IPS DF 19.7 (cell line): ENCODE measurements at regions not wholly inside any gene's neighbourhood (a gene's known extent, or its start where the extent isn't known, plus 50 kb on each side); places are given as distances from the start of the nearest gene placed in this dataset.
"Not testable (repeated sequence)": the region's sequence is repeated elsewhere in the genome, so short reads cannot be mapped to it uniquely, and the experiment has no call there.

Source experiments
- DNase-seq: peaks from one replicate; pipeline ENCODE4 v3.0.0-alpha.2; 2013; ENCODE audit warnings: low read depth, low spot score

DNA sequence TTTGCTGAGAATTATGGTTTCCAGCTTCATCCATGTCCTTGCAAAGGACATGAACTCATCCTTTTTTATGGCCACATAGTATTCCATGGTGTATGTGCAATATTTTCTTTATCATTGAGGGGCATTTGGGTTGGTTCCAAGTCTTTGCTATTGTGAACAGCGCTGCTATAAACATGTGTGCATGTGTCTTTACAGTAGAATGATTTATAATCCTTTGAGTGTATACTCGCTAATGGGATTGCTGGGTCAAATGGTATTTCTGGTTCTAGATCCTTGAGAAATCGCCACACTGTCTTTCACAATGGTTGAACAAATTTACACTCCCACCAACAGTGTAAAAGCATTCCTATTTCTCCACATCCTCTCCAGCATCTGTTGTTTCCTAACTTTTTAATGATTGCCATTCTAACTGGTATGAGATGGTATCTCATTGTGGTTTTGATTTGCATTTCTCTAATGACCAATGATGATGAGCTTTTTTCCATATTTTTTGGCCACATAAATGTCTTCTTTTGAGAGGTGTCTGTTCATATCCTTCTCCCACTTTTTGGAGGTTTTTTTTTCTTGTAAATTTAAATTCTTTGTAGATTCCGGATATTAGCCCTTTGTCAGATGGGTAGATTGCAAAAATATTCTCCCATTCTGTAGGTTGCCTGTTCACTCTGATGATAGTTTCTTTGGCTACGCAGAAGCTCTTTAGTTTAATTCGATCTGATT lies 180.1 kb downstream of the PLPPR4 start:
- not testable (repeated sequence) for DNase-seq

DNA sequence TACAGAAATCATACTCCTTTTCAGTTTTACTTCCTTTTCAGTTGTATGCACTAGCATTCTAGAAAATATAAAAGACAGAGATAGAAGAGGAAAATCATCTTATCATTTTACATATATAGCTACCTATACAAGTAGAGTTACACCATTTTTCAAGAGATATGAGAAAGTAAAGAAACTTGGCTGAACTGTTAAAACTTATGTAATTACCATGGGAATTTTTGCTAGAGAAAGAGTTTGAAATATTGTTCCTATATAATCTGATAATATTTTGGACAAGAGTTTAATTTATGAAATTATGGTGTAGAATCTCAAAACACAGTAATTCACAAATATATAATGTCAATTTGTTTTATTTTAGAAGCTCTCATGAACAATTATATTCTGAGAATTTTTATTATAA lies 180.8 kb downstream of the PLPPR4 start:
- DNase-seq, result no peak

DNA sequence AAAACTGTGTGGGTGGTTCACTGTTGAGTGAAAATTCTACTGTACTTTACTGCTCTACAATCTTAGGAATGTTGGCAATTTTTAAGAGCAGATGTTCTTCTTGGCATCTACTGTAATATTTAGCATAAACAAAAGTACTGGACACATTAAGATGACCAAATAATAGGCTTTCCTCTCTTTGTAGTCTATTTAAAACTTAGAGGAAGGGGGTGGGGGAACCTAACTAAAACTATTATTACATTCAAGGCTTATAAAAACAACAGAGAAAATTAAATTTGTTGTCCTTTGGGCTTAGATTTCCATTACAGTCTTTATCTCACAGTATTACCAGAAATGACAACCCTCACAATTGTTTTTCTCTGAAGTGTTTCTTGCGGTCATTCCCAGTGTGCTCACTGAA lies 181.2 kb downstream of the PLPPR4 start:
- no peak for DNase-seq

DNA sequence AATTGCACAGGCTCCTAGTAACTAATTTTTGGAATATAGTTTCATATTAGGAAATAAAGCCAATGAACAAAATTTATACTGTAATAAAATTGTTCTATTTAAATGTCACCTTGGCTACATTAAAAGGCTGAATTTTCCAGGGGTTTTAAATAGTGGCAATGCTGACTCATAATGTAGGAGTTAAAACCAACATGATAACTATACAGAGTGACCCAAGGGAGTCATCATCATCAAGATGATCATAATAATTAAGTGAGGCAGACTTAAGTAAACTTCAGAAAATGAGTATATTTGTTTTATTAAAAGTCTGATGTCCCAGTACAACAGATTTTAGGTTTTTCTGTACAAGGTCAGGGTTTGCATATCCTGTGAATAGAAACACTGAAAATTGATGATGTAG lies 183.4 kb downstream of the PLPPR4 start:
- no peak for DNase-seq

DNA sequence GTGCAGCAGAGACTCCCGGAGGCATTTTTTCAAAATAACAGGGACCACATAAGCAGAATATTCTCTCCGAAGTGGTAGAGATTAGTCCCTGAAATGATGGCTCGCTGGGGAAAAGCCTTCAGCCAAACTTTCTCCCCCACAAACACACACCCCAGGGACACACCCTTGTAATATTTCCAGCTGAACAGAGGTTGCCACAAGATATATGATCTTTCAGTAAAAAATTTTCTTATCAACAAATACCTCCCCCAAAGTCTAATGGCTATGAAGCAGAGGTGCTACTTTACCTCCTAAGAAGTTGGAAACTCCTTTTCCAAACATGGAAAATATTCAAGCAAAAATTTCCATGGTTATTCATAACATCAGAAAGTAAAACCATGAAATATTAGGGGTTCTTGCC lies 190.2 kb upstream of the PALMD start:
- DNase-seq, result no peak

DNA sequence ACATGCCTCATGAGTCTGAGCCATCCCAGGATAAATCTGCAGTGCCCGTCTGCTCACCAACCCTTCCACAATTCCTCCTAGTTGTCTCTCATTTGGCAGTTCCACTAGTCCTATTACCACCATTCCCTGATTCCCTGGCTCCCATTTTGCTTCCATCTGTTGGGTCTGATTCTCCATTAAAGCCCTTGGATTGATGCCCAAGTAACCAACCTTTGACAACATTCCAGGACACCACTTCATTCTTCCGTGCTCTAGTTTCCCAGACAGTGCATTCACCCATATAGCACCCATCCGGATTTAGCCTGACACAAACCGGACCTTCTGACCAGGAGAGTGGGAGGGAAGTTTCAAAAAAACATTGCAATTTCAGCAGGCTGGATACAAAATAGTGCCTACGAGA lies 189.4 kb upstream of the PALMD start:
- no peak for DNase-seq

DNA sequence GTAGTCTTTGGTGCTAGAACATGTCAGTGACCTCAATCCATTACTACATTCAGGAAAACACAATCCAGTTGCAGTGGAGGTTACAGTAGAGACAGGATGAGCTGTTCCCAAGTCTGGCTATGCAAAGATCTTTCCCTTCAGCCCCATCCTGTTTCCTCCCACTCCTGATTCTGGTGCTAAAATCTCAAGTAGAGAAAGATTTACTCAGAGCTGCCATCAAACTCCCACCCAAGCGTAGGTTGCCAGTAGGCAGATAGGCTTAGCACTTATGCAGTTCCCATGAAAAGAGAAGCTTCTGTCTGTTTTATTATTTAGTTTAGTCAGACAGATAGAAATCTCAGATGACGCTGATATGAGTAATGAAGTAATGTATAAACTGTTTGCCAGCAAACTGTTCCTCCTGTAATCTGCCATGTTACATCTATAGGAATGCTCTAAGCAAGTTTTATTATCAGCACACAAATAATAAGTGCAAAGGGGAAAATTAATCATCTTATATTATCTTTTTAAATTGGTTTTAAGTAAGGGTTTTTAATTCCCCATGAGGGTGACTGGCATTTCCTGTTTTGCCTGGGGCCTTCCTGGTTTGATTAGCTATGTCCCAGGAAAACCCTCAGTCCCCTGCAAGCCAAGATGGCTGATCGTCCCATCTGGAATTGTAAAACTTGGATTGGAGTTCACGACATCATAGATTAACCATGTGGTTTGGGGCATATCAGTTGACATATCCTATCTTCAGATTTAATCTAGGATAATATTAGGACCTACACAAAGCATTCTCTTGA lies 188.3 kb upstream of the PALMD start:
- DNase-seq, result no peak

DNA sequence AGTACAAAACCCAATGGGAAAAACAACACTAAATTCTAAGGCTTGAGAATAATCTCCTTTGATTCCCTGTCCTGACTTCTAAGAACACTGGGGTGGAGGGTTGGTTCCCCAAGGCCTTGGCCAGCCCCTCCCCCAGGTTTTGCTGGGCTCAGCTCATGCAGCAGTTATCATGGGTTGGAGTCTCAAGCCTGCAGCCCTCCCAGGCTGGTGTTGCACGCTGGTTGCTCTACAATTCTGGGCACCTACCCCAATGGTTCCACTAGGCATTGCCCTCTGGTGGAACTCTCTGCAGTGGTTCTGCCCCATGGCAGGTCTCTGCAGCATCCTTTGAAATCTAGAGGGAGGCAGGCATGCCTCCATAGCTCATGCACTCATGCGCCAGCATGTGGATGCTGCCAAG lies 184.4 kb upstream of the PALMD start:
- DNase-seq, result no peak

DNA sequence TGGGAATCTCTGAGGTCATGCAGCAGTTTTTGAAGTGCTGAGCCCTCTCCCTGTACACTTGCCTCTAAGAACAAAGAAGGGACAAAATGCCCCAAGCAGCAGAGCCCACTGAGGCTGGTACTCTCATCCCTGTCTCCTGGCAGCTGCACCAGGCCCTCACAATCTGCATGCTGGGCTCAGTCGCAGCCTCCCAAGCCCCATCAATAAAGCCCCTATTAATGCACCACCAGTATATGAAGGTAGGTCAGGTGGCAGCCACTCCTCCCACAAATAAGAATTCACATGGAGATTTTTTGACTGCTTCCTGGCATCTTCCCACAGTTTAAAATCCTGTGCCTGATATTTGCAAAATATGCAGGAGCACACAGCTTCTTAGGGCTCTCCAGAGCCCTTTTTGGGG lies 181.2 kb upstream of the PALMD start:
- DNase-seq, result no peak

DNA sequence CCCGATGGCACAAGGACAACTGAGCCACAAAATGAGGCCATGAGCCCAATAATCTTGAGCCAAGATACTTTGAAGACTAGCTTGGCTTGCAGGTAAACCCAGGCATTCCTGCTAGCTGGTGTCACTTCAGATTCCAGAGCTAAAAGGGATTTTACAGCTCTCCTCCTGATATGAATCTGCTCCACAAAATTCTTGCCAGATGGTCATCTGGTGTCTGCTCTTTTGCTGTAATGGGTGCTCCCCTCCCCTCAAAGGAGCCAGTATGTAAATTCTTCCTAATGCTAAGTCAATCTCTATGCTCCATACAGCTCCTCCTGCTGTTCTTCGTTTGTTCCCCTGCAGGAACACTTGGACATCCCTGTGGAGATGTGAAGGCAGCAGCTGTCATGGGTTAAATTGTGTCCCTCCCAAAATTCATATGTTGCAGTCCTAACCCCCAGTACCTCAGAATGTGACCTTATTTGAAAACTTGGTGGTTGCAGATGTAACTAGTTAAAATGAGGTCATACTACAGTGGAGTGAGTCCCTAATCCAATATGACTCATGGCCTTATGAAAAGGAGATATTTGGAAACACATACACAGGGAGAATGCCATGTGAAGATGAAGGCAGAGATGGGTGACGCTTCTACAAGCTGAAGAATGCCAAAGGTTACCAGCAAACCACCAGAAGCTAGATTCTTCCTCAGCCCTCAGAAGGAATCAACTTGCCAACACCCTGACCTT lies 180.6 kb upstream of the PALMD start:
- no peak for DNase-seq

DNA sequence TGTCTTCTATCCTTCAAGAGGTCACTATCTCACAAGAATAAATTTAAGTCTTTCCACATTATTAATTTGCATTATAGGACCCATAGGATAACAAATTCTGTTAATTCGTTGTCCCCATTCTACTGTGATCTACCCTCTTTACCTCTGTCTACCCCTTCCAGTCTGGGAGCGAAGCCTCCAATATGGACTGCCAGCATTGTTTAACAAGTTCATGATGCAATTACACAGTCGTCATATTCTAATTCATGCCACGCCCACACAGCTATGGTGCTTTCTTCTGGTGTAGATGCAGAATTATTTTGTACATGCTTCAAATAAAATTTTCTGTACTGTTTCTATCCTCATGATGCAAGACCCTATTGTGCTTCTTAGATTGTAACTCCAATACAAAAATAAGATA lies 178.3 kb upstream of the PALMD start:
- no peak for DNase-seq

DNA sequence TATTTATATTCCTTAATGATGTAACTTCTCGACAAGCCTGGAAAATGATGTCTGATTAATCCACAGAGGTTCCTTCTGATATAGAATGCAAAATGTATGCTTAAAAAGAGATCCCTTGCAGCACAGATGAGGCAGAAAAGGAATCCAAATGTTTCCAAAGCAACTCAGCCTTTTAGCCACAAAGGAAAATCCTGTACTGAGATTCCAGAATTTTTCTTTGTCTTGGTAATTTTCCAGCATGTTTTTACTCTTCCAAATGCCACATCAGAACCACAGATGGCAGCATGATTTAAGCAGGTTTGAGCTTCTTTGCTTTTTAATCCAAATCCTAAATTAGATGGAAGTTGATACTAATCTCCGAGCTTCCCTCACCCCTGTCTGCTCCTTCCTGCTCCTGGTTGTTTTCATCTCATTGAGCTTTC lies 176.4 kb upstream of the PALMD start:
- no peak for DNase-seq

DNA sequence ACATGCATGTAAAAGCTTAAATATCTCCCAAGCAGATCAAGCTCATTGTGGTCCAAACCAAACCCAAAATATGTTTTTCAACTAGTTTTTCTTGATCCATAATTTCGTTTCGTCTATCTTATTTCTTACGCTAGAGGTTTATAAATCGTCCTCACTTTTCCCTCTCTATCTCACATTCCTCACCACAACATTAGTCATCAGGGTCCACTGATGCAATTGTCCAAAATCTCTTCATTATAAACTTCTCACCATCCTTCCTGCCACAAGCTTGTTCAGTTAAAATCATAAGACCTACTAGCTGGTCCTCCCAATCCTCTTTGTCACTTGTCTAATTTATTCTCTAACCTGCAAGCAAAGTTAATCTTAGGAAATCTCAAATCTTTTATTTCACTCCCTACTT lies 173.0 kb upstream of the PALMD start:
- DNase-seq, result no peak

DNA sequence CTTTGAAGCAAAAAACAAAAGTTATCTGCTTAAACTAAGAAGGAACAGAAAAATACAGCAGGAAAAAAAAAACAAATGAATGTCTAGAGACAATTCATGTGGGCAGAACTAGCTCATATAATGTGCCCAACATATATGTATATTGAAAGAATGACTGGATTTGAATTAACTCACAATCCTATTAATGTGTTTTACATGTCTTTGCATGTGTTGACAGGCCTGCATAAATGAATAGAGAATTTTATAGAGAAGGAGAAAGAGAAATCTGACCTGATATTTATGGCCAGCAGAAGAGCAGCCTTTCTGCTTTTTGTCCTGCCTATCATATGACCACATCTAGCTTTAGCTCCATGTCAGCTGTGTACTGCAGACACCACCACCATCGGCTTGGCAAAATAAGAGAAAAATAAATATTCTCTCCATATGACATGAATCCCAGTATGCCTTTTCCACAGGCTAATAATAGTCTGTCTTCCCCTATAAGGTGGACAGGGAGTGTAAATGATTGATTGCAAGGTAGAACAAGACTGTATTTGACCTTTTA lies 171.5 kb upstream of the PALMD start:
- DNase-seq, result no peak

DNA sequence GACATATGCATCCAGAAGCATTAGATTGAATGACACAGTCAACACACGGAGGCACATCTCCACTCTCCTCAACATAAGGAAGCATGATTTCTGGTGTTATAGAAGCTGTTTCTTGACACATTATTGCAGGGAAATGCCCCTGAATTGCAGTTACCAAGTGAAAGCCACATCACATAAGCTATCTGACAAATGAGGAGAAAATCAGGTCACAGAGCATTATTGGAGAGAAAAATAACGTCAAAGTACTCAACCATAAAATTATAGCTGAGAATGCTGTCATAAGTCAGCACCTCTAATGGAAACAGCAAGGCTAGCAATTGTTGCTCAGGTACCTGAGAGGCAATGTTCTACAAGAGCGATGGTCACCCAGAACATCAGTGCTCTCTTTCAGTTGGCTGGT lies 169.9 kb upstream of the PALMD start:
- no peak for DNase-seq

DNA sequence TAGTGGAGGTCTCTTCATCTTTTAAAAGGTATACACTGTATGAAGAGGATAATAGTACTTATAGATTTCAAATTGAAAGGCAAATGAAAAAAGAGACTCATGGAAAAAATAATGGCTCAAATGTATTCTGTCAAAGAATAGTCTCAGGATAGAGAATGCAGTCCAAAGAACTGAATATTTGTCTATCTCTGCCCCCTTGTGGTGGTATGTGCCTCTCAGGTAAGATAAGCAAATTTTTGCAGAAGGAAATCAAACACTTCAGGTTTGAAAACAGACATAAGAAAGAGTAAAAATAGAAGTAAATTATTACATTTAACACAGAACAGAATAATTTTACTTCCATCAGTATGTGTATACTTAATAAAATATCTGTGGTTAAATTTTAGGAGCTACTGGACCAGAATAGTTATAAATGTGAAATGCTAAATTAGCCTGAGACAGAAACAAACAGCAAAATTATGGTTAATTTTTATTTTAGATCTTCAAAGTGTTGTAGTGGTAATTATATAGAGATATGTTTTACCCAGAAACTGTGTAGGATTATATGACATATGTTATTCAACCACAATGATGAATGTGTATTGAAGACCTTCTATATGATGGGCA lies 164.4 kb upstream of the PALMD start:
- peak; percentile 17 for DNase-seq

DNA sequence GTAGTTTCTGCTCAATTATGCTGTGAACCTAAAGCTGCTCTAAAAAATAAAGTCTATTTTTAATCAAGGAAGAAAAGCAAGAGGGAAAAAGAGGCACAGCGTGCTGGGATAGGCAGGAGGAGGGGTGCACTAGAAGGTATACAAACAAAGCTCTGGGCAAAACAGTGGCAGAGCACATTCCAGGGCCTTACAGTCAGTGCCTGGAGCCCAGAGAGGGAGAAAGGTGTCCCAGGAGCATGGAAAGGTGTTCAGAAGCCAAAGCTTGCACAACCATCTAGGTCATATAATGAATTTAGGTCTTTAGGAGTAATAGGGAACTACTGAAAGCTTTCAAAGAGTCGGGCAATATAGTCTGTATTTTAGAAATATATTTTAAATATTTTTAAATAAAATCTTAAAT lies 163.6 kb upstream of the PALMD start:
- DNase-seq, result no peak

DNA sequence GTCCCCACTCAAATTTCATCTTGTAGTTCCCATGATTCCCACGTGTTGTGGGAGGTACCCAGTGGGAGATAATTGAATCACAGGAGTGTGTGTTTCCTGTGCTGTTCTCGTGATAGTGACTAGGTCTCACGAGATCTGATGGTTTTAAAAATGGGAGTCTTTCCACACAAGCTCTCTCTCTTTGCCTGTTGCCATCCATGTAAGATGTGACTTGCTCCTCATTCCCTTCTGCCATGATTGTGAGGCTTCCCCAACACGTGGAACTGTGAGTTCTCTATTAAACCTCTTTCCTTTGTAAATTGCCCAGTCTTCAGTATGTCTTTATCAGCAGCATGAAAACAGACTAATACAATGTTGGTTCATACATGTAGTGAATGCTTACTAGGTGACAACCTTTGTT lies 163.2 kb upstream of the PALMD start:
- no peak for DNase-seq

DNA sequence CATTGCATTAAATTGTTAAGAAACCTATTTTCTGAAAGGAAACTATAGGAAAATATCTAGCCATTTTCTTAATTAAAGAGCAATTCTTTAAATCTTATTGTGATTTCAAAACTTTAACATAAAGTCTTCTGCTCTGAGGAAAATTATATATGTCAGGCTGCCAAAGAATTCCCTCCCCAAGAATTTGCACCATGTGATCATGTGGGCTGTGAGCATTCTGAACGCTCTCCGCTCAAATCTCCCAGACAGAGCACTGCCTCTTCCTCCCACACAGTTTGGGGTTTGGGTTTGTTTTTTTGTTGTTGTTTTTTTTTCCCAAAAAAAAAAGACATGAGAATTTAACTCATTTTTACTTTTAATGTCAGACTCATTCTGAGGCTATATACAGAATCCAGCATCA lies 155.9 kb upstream of the PALMD start:
- no peak for DNase-seq

DNA sequence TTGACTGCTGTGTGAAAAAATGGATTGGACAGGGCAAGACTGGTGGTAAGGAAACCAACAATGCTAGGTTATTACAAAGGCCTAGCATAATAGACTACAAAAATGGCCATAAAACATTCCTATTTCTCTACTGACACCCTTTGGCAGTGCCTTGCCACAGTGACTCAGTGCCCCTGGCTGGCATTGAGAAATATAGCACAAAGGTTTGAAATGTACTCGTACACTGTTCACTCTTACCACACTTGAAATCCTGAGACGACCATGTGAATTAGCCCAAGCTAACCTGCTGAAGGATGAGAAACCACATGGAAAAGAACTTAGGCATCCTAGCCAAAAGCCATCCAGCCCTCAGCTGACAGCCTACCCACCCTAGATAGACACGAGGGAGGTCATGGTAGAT lies 149.8 kb upstream of the PALMD start:
- no peak for DNase-seq

DNA sequence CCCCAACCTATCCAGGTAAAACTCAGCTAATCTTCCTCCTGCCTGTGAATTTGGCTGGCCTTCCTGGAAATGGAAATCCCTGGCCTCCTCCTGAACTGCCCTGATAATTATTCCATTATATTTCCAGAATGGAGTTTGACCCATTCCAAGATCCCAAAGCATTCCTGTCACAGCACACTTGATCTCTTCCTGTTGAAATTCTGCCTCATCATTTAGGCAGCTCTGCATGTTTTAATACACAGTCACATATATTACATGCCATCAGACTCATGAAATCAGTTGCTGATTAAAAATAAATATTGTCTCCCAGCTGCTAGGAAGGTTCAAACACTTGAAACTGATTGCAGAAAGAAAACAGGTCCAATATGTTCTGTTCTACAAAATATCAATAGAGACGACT lies 148.2 kb upstream of the PALMD start:
- no peak for DNase-seq

DNA sequence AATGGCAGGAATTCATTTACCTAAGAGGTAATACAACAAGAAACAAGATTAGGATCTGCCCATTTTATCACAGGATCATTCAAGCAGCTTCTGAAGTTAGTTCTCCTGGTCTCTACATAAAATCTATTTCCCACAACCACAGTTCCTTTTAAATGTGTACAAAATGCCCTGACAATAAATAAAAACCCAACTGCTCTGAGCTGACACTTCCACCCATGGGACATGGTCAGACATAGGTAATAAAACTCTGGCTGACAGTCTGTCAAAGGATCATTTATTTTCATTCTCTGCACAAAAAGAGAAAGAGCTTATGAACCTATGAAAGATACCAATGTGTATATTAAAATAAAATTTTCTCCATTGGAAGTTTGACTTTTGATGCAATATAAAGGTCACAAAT lies 145.4 kb upstream of the PALMD start:
- no peak for DNase-seq
